Transverse colon (tissue), 4 donors: ENCODE measurements at regions not wholly inside any gene's neighbourhood (a gene's known extent, or its start where the extent isn't known, plus 50 kb on each side); places are given as distances from the start of the nearest gene placed in this dataset.

ENCODE experiments used
- DNase-seq: peaks from one replicate; pipeline ENCODE4 v3.0.0-alpha.2; 2019
- H3K27ac ChIP-seq, 4 donors: fragments of 200-600 bp; sonication (generic); 2 replicates each; pipeline ENCODE4 v1.5.1; 2016 to 2018; ENCODE audit warnings: inconsistent platforms in 4 of 4
- H3K27me3 ChIP-seq: fragments of 200-600 bp; sonication (generic); 2 replicates; pipeline ENCODE4 v1.5.1; 2017; ENCODE audit warnings: inconsistent platforms
- H3K36me3 ChIP-seq, 4 donors: fragments of 200-600 bp; sonication (generic); 2 replicates each; pipeline ENCODE4 v1.5.1; 2017 to 2019; ENCODE audit warnings: inconsistent platforms in 4 of 4
- H3K4me1 ChIP-seq, 4 donors: fragments of 200-600 bp; sonication (generic); 2 replicates each; pipeline ENCODE4 v1.5.1; 2017 to 2020; ENCODE audit warnings: inconsistent platforms in 4 of 4
- H3K4me3 ChIP-seq, 4 donors: fragments of 200-600 bp; sonication (generic); 1 replicate in 1 of 4; 2 replicates in 3 of 4; pipeline versions ENCODE4 v1.5.1 to v1.6.1; 2017 to 2019; ENCODE audit warnings: inconsistent platforms in 4 of 4
- H3K9me3 ChIP-seq, 2 donors: fragments of 200-600 bp; sonication (generic); 2 replicates each; pipeline ENCODE4 v1.5.1; 2017 to 2019; ENCODE audit warnings: inconsistent platforms in 2 of 2
- EP300 ChIP-seq: sonication (generic); formaldehyde crosslinking; IDR thresholded peaks from one replicate; pipeline ENCODE4 v1.6.1; 2017; ENCODE audit warnings: antibody characterized with exemption, low read depth
- POLR2A ChIP-seq: fragments of 450-650 bp; IDR thresholded peaks from one replicate; pipeline ENCODE4 v1.6.1; 2016; ENCODE audit warnings: antibody characterized with exemption, mild to moderate bottlenecking, moderate library complexity
- POLR2AphosphoS5 ChIP-seq, 3 donors: sonication (generic); formaldehyde crosslinking; IDR thresholded peaks; one replicate each; pipeline ENCODE4 v1.6.1; 2016; ENCODE audit warnings: antibody characterized with exemption in 3 of 3
- WGBS, 2 donors: methylation state at CpG; one replicate each; pipeline ENCODE4 v1.1.5; 2018; ENCODE audit warnings: low coverage in 1 of 2; 5-methylcytosine and 5-hydroxymethylcytosine counted together
- in situ Hi-C, 4 donors: fragments of 200-750 bp; cut with MboI; loops; one replicate each; pipeline versions ENCODE4 v1.15.0 to v1.15.1; 2017; ENCODE audit warnings: low sequenced_read_pairs in 3 of 4, low pct_ligation_motif_present in 1 of 4, low pct_unique_long_range_greater_than_20kb in 1 of 4
- intact Hi-C: fragments of 100-400 bp; cut with DNase I; formaldehyde crosslinking; loops from one replicate; pipeline ENCODE4 v1.15.1; 2023; ENCODE audit warnings: low total_unique reads
- TF ChIP-seq, protein P1 (sequence below), 5 experiments: fragments of 200-600 bp in 3 of 5; fragments of 450-650 bp in 2 of 5; sonication (generic) in 3 of 5; IDR thresholded peaks; 1 replicate in 2 of 5; 2 replicates in 3 of 5; pipeline ENCODE4 v1.5.1; 2016 to 2017; ENCODE audit warnings: antibody characterized with exemption in 5 of 5, inconsistent platforms in 3 of 5, mild to moderate bottlenecking in 2 of 5, moderate library complexity in 1 of 5

DNA sequence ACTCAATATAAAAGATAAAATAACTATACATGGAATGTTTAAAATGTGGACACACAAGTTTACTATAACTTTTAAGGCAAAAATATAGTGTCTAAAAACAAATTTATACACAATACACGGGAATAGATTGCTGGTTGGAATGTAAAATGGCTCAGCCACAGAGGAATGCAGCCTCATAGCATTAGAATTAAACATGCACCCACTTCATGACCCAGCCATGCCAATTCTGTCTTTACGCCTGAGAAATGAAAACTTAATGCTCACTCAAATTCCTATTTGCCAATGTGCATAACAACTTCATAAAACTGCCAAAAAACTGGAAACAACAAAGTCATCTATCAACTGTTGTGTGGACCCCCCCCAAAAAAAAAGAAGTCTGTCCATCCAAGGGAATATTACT is 1006.6 kb upstream of the POU3F3 start:
- intact Hi-C loops (no loop called here), in situ Hi-C loops (no loop called here)
- Histone ChIP-seq H3K36me3 (no peaks in the 10 kb centered on the region), H3K9me3 (no peaks in the 10 kb centered on the region), H3K4me3 (no peak overlapping the region), H3K27me3 (no peaks in the 10 kb centered on the region), H3K27ac (no peak overlapping the region), H3K4me1 (no peaks in the 10 kb centered on the region)
- no peak for TF ChIP-seq POLR2AphosphoS5 (IDR thresholded peaks at IDR 0.05)
- TF ChIP-seq EP300 = no peak
- no peak for TF ChIP-seq POLR2A
- TF ChIP-seq, protein P1, sequence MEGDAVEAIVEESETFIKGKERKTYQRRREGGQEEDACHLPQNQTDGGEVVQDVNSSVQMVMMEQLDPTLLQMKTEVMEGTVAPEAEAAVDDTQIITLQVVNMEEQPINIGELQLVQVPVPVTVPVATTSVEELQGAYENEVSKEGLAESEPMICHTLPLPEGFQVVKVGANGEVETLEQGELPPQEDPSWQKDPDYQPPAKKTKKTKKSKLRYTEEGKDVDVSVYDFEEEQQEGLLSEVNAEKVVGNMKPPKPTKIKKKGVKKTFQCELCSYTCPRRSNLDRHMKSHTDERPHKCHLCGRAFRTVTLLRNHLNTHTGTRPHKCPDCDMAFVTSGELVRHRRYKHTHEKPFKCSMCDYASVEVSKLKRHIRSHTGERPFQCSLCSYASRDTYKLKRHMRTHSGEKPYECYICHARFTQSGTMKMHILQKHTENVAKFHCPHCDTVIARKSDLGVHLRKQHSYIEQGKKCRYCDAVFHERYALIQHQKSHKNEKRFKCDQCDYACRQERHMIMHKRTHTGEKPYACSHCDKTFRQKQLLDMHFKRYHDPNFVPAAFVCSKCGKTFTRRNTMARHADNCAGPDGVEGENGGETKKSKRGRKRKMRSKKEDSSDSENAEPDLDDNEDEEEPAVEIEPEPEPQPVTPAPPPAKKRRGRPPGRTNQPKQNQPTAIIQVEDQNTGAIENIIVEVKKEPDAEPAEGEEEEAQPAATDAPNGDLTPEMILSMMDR (IDR thresholded peaks at IDR 0.05) = no peak
- DNase-seq = no peak
- WGBS, 2 donors = 65 to 73% methylated on average over 2 of the region's 2 CpGs

DNA sequence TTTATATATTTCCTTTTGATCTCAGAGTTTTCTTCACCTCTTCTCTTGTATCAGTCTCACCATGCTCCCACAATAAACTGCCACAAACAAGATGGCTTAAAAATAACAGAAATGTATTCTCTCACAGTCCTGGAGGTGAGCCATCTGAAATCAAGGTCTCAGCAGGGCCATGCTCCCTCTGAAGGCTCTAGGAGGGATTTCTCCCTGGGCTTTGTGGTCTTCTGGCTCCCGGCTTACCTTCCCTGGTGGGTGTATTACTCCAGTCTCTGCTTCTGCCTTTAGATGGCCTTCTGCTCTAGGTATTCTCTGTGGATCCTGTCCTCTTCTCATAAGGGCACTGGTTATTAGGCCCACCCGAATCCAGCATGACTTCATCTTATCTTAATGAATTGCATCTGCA is 994.7 kb upstream of the POU3F3 start:
- in situ Hi-C loops (no loop called here), intact Hi-C loops (no loop called here)
- Histone ChIP-seq H3K27ac (no peak overlapping the region), H3K4me1 (no peaks in the 10 kb centered on the region), H3K27me3 (no peaks in the 10 kb centered on the region), H3K36me3 (no peaks in the 10 kb centered on the region), H3K9me3 (no peaks in the 10 kb centered on the region), H3K4me3 (no peak overlapping the region)
- TF ChIP-seq POLR2A = no peak
- TF ChIP-seq POLR2AphosphoS5 (IDR thresholded peaks at IDR 0.05) = no peak
- TF ChIP-seq, protein P1 (IDR thresholded peaks at IDR 0.05) = no peak
- DNase-seq = no peak
- 33 to 83% methylated on average over 1 to 2 of the region's 2 CpGs for WGBS, 2 donors

DNA sequence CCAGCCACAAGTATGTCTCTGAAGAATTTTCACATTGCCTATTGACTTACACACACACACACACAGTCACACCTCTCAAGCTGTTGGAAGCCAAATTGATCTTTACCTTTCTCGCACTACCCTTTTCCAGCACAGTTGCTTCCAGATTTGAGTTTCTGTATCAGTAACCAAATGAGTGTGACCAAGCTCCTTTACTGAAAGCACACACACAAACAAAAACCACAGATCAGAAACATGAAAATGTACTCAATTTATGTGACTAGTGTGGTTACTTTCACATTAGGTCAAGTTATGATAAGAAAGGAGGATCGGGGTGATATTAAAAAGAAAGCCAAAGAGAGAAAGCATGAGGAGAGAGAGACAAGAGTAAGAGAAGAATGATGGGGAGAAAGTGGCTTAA is 993.9 kb upstream of the POU3F3 start:
- no peaks in the 10 kb centered on the region for H3K9me3 ChIP-seq
- H3K36me3 ChIP-seq = no peaks in the 10 kb centered on the region
- no peak overlapping the region for H3K27ac ChIP-seq
- in situ Hi-C loops = no loop called here
- H3K4me1 ChIP-seq = no peaks in the 10 kb centered on the region
- intact Hi-C loops = no loop called here
- H3K4me3 ChIP-seq = no peak overlapping the region
- TF ChIP-seq POLR2A (no peak), POLR2AphosphoS5 (IDR thresholded peaks at IDR 0.05) (no peak), EP300 (no peak)
- TF ChIP-seq, protein P1 (IDR thresholded peaks at IDR 0.05) = no peak
- WGBS, 2 donors = 68 to 79% methylated on average over 2 of the region's 2 CpGs
- DNase-seq = no peak
- no peaks in the 10 kb centered on the region for H3K27me3 ChIP-seq

DNA sequence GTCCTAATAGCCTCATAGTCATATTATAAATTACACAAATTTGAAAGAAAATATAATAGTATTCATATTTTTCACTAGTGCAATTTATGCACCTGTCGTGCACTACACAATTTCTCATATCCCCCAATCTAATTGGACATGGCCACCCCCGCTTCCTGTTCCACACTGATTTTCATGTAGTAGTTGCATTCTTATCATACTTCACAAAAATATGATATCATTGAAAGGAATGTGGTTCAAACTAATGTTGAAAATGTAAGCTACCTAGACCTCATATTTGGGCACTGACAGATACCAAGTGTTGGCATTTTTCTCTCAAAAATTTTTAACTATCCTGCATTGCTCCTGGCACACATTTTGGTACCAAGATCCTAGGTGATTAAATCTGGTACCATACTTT is 985.5 kb upstream of the POU3F3 start:
- no peaks in the 10 kb centered on the region for H3K27me3 ChIP-seq
- H3K4me3 ChIP-seq = no peak overlapping the region
- no peaks in the 10 kb centered on the region for H3K36me3 ChIP-seq
- H3K27ac ChIP-seq = no peak overlapping the region
- TF ChIP-seq, protein P1 (IDR thresholded peaks at IDR 0.05) = no peak
- TF ChIP-seq POLR2AphosphoS5 (IDR thresholded peaks at IDR 0.05) = no peak
- no peak for TF ChIP-seq EP300
- TF ChIP-seq POLR2A = no peak
- no peaks in the 10 kb centered on the region for H3K4me1 ChIP-seq
- intact Hi-C loops = no loop called here
- no peak for DNase-seq
- WGBS, 2 donors = 88 to 90% methylated on average over 2 of the region's 2 CpGs
- in situ Hi-C loops = no loop called here
- no peaks in the 10 kb centered on the region for H3K9me3 ChIP-seq
